Caco-2 (cell line): ENCODE measurements at regions not wholly inside any gene's neighbourhood (a gene's known extent, or its start where the extent isn't known, plus 50 kb on each side); places are given as distances from the start of the nearest gene placed in this dataset.
A peak's percentile ranks its signal among the peaks of the same experiment; 100 is the strongest.

Source experiments
- BruUV-seq: library from RNA; stranded (reverse); fragments of 400-500 nt; replicated peaks from 2 replicates; lab custom pipeline; 2021; lab: Mats Ljungman, UMichigan
- CTCF ChIA-PET: fragments of 300-600 bp; sonication (Branson Sonifier 250); formaldehyde crosslinking; loops from one replicate; lab custom pipeline; 2022; ENCODE audit warnings: antibody characterized with exemption; lab: Charles Lee
- POLR2A ChIA-PET: fragments of 300-600 bp; sonication (Branson Sonifier 250); formaldehyde crosslinking; loops from one replicate; lab custom pipeline; 2022; ENCODE audit warnings: antibody characterized with exemption; lab: Charles Lee
- DNase-seq, 2 experiments: peaks; one replicate each; pipeline versions ENCODE4 v3.0.0 to v3.0.0-alpha.2; 2020 to 2022
- H3K27me3 ChIP-seq: replicated peaks from 2 replicates; pipeline ENCODE4 v1.6.0; 2011; ENCODE audit warnings: low read length; ENCODE audit not compliant: control insufficient read depth, insufficient read depth
- H3K36me3 ChIP-seq: 2 replicates; pipeline ENCODE4 v1.5.1; 2011; ENCODE audit warnings: low read length; ENCODE audit not compliant: control insufficient read depth, insufficient read depth
- H3K4me1 ChIP-seq: fragments of 250-450 bp; sonication (Bioruptor Pico); 2 replicates; pipeline ENCODE4 v1.5.1; 2020; ENCODE audit warnings: mild to moderate bottlenecking
- H3K4me3 ChIP-seq: 2 replicates; pipeline ENCODE4 v1.5.1; 2011; ENCODE audit warnings: low read depth, mild to moderate bottlenecking, control low read depth, low read length
- H3K9me3 ChIP-seq: fragments of 250-450 bp; sonication (Bioruptor Pico); 2 replicates; pipeline ENCODE4 v1.5.1; 2020; ENCODE audit warnings: mild to moderate bottlenecking, moderate library complexity
- H3K27ac Mint-ChIP-seq: one replicate; pipeline ENCODE4 v1.8.0; 2022; ENCODE audit warnings: mixed read lengths; ENCODE audit not compliant: unreplicated experiment
- H3K27me3 Mint-ChIP-seq: one replicate; pipeline ENCODE4 v1.8.0; 2022; ENCODE audit warnings: mixed read lengths; ENCODE audit not compliant: insufficient read depth, unreplicated experiment
- H3K36me3 Mint-ChIP-seq: one replicate; pipeline ENCODE4 v1.8.0; 2022; ENCODE audit warnings: mild to moderate bottlenecking, mixed read lengths; ENCODE audit not compliant: insufficient read depth, unreplicated experiment
- H3K4me1 Mint-ChIP-seq: one replicate; pipeline ENCODE4 v1.8.0; 2022; ENCODE audit warnings: low read depth, mixed read lengths; ENCODE audit not compliant: unreplicated experiment
- H3K4me3 Mint-ChIP-seq: one replicate; pipeline ENCODE4 v1.8.0; 2022; ENCODE audit warnings: mild to moderate bottlenecking, moderate library complexity, mixed read lengths; ENCODE audit not compliant: unreplicated experiment
- H3K9me3 Mint-ChIP-seq: one replicate; pipeline ENCODE4 v1.8.0; 2022; ENCODE audit warnings: mixed read lengths; ENCODE audit not compliant: unreplicated experiment
- intact Hi-C: fragments of 100-400 bp; cut with micrococcal nuclease; formaldehyde crosslinking; loops from one replicate; pipeline ENCODE4 v1.10.0; 2022; ENCODE audit not compliant: unreplicated experiment
- TF ChIP-seq, protein P1 (sequence below), 2 experiments: fragments of 200-600 bp in 1 of 2; IDR thresholded peaks; 1 replicate in 1 of 2; 2 replicates in 1 of 2; pipeline versions ENCODE4 v1.5.1 to v1.8.0; 2011 to 2022; ENCODE audit warnings: antibody characterized with exemption in 1 of 2, control low read depth in 1 of 2, inconsistent platforms in 1 of 2, low read depth in 1 of 2, low read length in 1 of 2, mild to moderate bottlenecking in 1 of 2, moderate library complexity in 1 of 2; ENCODE audit not compliant: insufficient read depth in 1 of 2, severe bottlenecking in 1 of 2, unreplicated experiment in 1 of 2

DNA sequence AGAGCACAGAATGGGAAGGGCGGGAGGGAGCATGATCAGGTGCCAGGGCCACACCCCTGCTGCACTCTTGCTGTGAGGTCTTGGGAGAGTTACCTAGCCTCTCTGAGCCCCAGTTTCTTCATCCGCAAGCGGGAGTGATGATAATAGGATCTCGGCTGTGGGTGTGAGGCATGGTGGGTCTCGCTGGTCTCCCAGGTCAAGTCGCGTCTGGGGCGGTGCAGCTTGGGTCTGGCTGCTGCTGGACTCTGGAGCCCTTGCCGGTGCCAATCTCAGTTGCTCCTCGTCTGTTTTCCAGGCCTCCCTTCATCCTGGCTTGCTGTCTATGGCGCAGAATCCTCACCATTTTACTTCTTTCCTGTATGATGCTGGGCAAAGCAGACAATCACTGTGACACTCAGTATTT is 130.3 kb upstream of the RAB12 start:
- CTCF ChIA-PET, result interaction anchor here (0.6 to 1.4 kb wide), 6 partner anchors 9 to 509 kb away, joined by 3 to 4 read pairs (median 4); no protein-coding TSS in a partner anchor
- Histone ChIP-seq H3K36me3 (no peaks in the 10 kb centered on the region), H3K27me3 (no peaks in the 10 kb centered on the region), H3K4me3 (no peak overlapping the region), H3K9me3 (no peaks in the 10 kb centered on the region), H3K4me1 (no peaks in the 10 kb centered on the region)
- Mint-ChIP-seq H3K9me3 (no peaks in the 10 kb centered on the region), H3K4me1 (no peaks in the 10 kb centered on the region), H3K27me3 (peaks cover 20% of the 10 kb centered on the region), H3K27ac (no peak overlapping the region), H3K36me3 (no peaks in the 10 kb centered on the region), H3K4me3 (no peak overlapping the region)
- BruUV-seq, result no TSS peak
- no peak for DNase-seq
- intact Hi-C loops, result loop anchor here (1.0 to 2.0 kb wide), 2 partner anchors 510 to 1207 kb away; no protein-coding TSS in a partner anchor
- POLR2A ChIA-PET, result no interaction called here
- TF ChIP-seq, protein P1, sequence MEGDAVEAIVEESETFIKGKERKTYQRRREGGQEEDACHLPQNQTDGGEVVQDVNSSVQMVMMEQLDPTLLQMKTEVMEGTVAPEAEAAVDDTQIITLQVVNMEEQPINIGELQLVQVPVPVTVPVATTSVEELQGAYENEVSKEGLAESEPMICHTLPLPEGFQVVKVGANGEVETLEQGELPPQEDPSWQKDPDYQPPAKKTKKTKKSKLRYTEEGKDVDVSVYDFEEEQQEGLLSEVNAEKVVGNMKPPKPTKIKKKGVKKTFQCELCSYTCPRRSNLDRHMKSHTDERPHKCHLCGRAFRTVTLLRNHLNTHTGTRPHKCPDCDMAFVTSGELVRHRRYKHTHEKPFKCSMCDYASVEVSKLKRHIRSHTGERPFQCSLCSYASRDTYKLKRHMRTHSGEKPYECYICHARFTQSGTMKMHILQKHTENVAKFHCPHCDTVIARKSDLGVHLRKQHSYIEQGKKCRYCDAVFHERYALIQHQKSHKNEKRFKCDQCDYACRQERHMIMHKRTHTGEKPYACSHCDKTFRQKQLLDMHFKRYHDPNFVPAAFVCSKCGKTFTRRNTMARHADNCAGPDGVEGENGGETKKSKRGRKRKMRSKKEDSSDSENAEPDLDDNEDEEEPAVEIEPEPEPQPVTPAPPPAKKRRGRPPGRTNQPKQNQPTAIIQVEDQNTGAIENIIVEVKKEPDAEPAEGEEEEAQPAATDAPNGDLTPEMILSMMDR (IDR thresholded peaks at IDR 0.05; ENCODE audit: insufficient read depth in 1 of 2, low read depth in 1 of 2, low read length in 1 of 2, severe bottlenecking in 1 of 2, unreplicated experiment in 1 of 2), result no peak

DNA sequence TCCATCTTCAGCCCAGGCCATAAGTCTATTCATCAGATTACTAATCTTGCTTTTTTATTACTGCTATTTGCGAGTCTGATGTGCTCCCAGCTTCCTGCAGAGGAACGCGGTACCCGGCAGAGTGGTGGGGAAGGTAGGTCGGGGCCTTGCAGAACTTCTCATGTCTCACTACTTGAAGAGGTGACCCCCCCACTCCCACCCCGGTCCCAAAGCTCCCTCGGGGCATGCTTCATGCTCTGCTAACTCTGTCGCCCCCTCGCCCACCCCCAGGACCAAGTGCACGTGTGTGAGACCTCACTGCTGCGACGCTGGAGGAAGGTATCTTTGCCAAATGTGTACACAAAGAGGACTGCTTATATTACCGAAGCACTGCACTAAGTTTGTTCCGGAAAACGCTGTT is 129.4 kb upstream of the RAB12 start:
- no peaks in the 10 kb centered on the region for H3K4me1 ChIP-seq
- POLR2A ChIA-PET, result no interaction called here
- Mint-ChIP-seq H3K27ac (no peak overlapping the region), H3K4me1 (no peaks in the 10 kb centered on the region), H3K27me3 (peaks cover 24% of the 10 kb centered on the region), H3K9me3 (no peaks in the 10 kb centered on the region), H3K36me3 (no peaks in the 10 kb centered on the region), H3K4me3 (no peak overlapping the region)
- no TSS peak for BruUV-seq
- H3K9me3 ChIP-seq, result no peaks in the 10 kb centered on the region
- H3K36me3 ChIP-seq, result no peaks in the 10 kb centered on the region
- no peak for DNase-seq
- H3K4me3 ChIP-seq, result no peak overlapping the region
- H3K27me3 ChIP-seq, result no peaks in the 10 kb centered on the region
- TF ChIP-seq, protein P1 (IDR thresholded peaks at IDR 0.05; ENCODE audit: insufficient read depth in 1 of 2, low read depth in 1 of 2, low read length in 1 of 2, severe bottlenecking in 1 of 2, unreplicated experiment in 1 of 2), result no peak
- intact Hi-C loops, result loop anchor here (1.0 to 5.0 kb wide), 4 partner anchors 52 to 1258 kb away; no protein-coding TSS in a partner anchor
- CTCF ChIA-PET, result interaction anchor here (0.6 to 1.5 kb wide), 4 partner anchors 10 to 1207 kb away, joined by 3 to 5 read pairs (median 4); no protein-coding TSS in a partner anchor

DNA sequence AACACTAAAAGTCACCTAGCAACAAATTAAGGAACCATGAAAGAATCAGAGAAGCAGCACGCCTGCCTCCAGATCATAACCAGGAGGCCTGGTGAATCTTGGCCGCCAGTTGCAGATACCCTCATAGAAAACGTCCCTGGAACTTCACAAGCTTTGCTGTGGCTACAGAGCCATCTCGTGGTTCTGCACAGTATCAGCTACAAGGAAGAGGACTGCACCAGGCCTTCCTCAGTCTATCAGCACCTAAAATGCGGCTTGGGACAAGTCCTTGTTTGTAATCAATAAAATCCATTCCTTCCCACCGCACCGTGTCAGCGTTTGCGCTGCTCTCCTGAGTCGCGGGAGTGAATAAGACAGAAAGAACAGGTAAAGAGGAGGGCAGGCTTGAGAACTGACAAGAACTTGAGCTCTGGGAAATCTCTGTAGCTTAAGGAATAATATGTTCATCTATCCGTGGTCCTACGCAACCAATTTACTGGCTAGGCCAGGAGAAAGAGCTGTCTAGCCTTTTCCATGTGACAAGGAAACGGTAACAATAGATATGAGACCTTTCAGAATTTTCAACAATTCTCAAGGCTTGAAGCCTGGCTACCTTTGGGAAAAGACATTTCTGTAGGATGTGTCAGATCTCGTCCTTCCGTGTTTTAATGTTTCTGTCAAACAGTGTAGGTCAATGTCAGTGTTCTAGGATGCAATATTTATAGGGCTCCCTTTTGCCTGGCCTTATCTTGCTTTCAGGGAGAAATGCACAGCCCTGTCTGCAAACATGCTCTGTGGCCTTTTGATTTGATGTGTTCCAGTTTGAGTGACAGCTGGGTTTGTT is 128.5 kb upstream of the RAB12 start:
- Histone ChIP-seq H3K27me3 (no peaks in the 10 kb centered on the region), H3K4me3 (no peak overlapping the region), H3K9me3 (no peaks in the 10 kb centered on the region), H3K4me1 (no peaks in the 10 kb centered on the region), H3K36me3 (no peaks in the 10 kb centered on the region)
- peaks cover 16% of the 10 kb centered on the region for H3K27me3 Mint-ChIP-seq
- peak; percentile 59 to 63 for DNase-seq
- no TSS peak for BruUV-seq
- H3K27ac Mint-ChIP-seq, result no peak overlapping the region
- no peaks in the 10 kb centered on the region for H3K4me1 Mint-ChIP-seq
- TF ChIP-seq, protein P1 (IDR thresholded peaks at IDR 0.05; ENCODE audit: insufficient read depth in 1 of 2, low read depth in 1 of 2, low read length in 1 of 2, severe bottlenecking in 1 of 2, unreplicated experiment in 1 of 2), result peak; percentile 46 to 76
- H3K36me3 Mint-ChIP-seq, result no peaks in the 10 kb centered on the region
- intact Hi-C loops, result loop anchor here (1.0 to 5.0 kb wide), 3 partner anchors 53 to 1259 kb away; no protein-coding TSS in a partner anchor
- no peaks in the 10 kb centered on the region for H3K9me3 Mint-ChIP-seq
- ChIA-PET CTCF (interaction anchor here (0.5 to 1.5 kb wide), 8 partner anchors 10 to 1223 kb away, joined by 3 to 5 read pairs (median 4); partner anchors contain the start of gene RAB12), POLR2A (interaction anchor here (0.7 kb wide), 1 partner anchor 984 kb away, joined by 3 read pairs; no protein-coding TSS in a partner anchor)
- H3K4me3 Mint-ChIP-seq, result no peak overlapping the region
